ENCODE measurements at regions not wholly inside any gene's neighbourhood (a gene's known extent, or its start where the extent isn't known, plus 50 kb on each side); places are given as distances from the start of the nearest gene placed in this dataset.

- Histone ChIP-seq H3K27me3 (ENCODE audit: control insufficient read depth, insufficient read depth, low read length) (no peaks in the 10 kb centered on the region), H3K9ac (ENCODE audit: low read depth, low read length) (no peak overlapping the region), H3K9me3 (ENCODE audit: control insufficient read depth, insufficient read depth, low read length) (no peaks in the 10 kb centered on the region), H3K4me3 (ENCODE audit: low read depth, low read length) (no peak overlapping the region), H3K4me1 (ENCODE audit: control insufficient read depth, insufficient read depth, low read length) (no peaks in the 10 kb centered on the region), H3K36me3 (ENCODE audit: control insufficient read depth, insufficient read depth, low read length) (no peaks in the 10 kb centered on the region)
These were observed 527.0 kb upstream of the JARID2 start for GRCh38 chr6:14718861-14719260.

DNA sequence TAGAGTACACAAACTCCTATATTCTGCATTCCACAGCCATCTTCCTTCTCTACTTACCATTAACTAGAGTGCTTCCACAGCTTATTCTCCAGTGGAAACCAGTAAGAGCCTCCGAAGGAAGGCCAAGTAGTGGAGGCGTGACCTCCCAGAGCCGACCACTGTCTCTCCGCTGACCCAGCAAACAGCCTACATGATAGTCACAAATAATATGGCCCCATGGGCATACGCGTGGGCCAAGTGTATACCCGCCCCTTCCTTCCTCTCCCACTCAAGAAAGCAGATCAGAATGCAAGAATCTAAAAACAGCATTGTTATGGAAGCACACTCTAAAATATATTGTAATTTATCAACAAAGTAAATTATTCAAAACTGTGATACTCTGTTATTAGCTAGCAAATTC lies 526.6 kb upstream of the JARID2 start:
- Histone ChIP-seq H3K9me3 (ENCODE audit: control insufficient read depth, insufficient read depth, low read length) (no peaks in the 10 kb centered on the region), H3K4me3 (ENCODE audit: low read depth, low read length) (no peak overlapping the region), H3K9ac (ENCODE audit: low read depth, low read length) (no peak overlapping the region), H3K27me3 (ENCODE audit: control insufficient read depth, insufficient read depth, low read length) (no peaks in the 10 kb centered on the region), H3K36me3 (ENCODE audit: control insufficient read depth, insufficient read depth, low read length) (no peaks in the 10 kb centered on the region), H3K4me1 (ENCODE audit: control insufficient read depth, insufficient read depth, low read length) (no peaks in the 10 kb centered on the region)

DNA sequence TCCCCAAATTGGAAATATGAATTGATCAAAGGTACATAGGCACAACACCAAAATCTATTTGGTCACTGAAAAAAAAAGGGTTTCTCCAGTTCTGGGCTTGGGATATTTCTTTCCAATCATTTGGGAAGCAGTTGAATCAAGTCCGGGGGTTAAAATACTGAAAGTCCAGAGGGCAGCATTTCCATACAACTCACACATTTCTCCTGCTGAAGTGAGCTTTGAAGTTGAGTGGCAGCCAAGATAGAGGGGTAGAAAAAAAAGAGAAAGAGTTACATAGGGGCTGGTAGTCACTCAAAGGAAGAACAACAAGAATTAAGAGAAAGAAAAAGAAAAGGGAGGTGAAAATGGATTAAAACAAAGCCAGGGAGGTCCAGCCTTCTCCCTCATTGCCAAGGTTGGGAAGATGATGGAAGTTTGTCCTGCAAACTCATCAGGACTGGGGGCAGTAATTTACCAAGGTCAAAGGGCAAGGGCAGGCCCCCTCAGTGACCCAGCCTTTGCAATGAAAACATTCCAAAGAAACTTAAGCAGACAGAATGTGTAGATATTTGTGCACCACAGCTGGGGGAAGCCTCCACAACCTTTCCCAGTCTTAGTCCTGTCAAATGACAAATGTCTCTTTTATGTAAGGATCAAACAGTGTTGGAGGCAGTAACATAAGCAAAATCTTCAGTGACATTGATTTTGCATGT lies 525.3 kb upstream of the JARID2 start:
- H3K4me1 ChIP-seq (ENCODE audit: control insufficient read depth, insufficient read depth, low read length): no peaks in the 10 kb centered on the region
- no peak overlapping the region for H3K9ac ChIP-seq (ENCODE audit: low read depth, low read length)
- H3K9me3 ChIP-seq (ENCODE audit: control insufficient read depth, insufficient read depth, low read length): no peaks in the 10 kb centered on the region
- no peaks in the 10 kb centered on the region for H3K36me3 ChIP-seq (ENCODE audit: control insufficient read depth, insufficient read depth, low read length)
- no peaks in the 10 kb centered on the region for H3K27me3 ChIP-seq (ENCODE audit: control insufficient read depth, insufficient read depth, low read length)
- no peak overlapping the region for H3K4me3 ChIP-seq (ENCODE audit: low read depth, low read length)

DNA sequence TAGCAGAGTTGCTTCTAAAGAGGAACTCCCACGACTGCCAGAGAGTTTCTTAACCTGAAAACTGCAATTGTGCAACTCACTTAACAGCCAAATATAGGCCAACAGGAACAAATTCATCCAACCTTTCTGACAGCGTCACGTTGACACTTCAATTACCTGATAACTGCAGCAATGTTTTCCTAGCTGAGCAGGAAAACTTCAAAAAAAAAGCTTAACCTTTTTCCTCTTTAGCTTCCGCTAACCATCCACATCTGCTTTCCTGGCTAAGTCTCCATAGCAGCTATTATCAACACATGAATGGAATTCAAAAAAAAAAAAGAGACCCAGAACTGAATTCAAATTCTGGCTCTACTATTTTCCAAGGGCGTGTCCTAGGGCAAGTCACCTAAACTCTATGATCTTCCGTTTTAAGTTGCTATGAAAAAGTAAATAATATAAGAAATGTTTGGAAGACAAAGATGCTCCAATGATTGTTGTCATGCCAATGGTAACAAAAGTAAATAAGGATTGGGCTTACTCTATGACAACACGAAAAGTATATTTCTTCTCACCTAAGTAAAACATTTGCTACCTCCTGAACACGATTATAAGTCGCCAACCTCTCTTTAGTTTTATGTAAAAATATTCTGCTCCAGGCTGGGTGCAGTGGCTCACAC lies 524.6 kb upstream of the JARID2 start:
- Histone ChIP-seq H3K36me3 (ENCODE audit: control insufficient read depth, insufficient read depth, low read length) (no peaks in the 10 kb centered on the region), H3K9ac (ENCODE audit: low read depth, low read length) (no peak overlapping the region), H3K4me3 (ENCODE audit: low read depth, low read length) (no peak overlapping the region), H3K4me1 (ENCODE audit: control insufficient read depth, insufficient read depth, low read length) (no peaks in the 10 kb centered on the region), H3K9me3 (ENCODE audit: control insufficient read depth, insufficient read depth, low read length) (no peaks in the 10 kb centered on the region), H3K27me3 (ENCODE audit: control insufficient read depth, insufficient read depth, low read length) (no peaks in the 10 kb centered on the region)

DNA sequence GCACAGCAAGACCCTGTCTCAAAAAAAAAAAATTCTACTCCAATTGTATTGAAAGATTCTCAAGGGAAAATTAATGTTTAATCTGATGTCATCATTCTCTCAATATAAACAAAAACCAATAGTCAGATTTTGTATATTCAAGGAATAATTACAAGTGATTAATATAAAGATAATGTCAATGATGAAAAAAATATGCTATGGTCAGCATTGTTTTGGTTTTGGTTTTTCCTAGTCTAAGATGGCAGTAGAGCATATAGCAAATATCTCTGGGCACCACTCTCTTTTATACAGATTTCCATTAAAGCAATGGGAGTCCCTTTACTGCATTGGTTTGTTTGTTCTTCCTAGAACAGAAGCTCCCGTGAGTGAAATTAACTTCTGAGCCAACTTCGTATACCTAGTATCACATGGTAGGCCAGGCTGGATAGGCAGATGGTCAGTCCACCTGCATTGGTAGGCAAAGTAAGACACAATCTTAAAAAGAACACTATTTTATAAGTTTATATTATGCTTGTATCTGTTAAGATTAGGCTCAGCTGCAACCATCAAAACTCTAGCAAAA lies 523.8 kb upstream of the JARID2 start:
- Histone ChIP-seq H3K36me3 (ENCODE audit: control insufficient read depth, insufficient read depth, low read length) (no peaks in the 10 kb centered on the region), H3K9ac (ENCODE audit: low read depth, low read length) (no peak overlapping the region), H3K4me3 (ENCODE audit: low read depth, low read length) (no peak overlapping the region), H3K9me3 (ENCODE audit: control insufficient read depth, insufficient read depth, low read length) (no peaks in the 10 kb centered on the region), H3K27me3 (ENCODE audit: control insufficient read depth, insufficient read depth, low read length) (no peaks in the 10 kb centered on the region), H3K4me1 (ENCODE audit: control insufficient read depth, insufficient read depth, low read length) (no peaks in the 10 kb centered on the region)

GRCh38 chr6:14722704-14723103 lies 523.2 kb upstream of the JARID2 start:
- H3K9me3 ChIP-seq (ENCODE audit: control insufficient read depth, insufficient read depth, low read length): no peaks in the 10 kb centered on the region

DNA sequence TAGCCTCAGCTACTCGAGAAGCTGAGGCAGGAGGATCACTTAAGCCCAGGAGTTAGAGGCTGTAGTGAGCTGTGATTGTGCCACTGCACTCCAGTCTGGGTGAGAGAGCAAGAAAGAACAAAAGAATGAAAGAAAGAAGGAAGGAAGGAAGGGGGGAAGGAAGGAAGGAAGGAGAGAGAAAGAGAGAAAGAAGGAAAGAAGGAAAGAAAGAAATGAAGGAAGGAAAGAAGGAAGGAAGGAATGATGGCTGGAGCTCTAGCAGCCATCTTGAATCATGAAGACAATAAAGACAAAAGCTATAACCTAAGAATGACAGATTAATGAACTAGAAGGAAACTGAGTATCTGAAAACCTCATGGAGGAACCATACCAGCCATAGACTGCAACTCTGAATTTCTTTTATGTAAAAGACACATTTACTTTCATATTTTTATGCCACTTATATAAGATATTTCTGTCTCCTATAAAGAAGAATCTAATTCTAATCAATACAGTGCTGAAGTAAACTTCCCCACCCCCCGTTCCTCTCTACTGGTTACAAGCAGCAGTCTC lies 522.3 kb upstream of the JARID2 start:
- Histone ChIP-seq H3K4me1 (ENCODE audit: control insufficient read depth, insufficient read depth, low read length) (no peaks in the 10 kb centered on the region), H3K9me3 (ENCODE audit: control insufficient read depth, insufficient read depth, low read length) (no peaks in the 10 kb centered on the region), H3K9ac (ENCODE audit: low read depth, low read length) (no peak overlapping the region), H3K36me3 (ENCODE audit: control insufficient read depth, insufficient read depth, low read length) (no peaks in the 10 kb centered on the region), H3K4me3 (ENCODE audit: low read depth, low read length) (no peak overlapping the region), H3K27me3 (ENCODE audit: control insufficient read depth, insufficient read depth, low read length) (no peaks in the 10 kb centered on the region)

More at GRCh38 chr6:14722704-14723103, 523.2 kb upstream of the JARID2 start:
- Histone ChIP-seq H3K27me3 (ENCODE audit: control insufficient read depth, insufficient read depth, low read length) (no peaks in the 10 kb centered on the region), H3K4me1 (ENCODE audit: control insufficient read depth, insufficient read depth, low read length) (no peaks in the 10 kb centered on the region), H3K36me3 (ENCODE audit: control insufficient read depth, insufficient read depth, low read length) (no peaks in the 10 kb centered on the region), H3K9ac (ENCODE audit: low read depth, low read length) (no peak overlapping the region), H3K4me3 (ENCODE audit: low read depth, low read length) (no peak overlapping the region)

GRCh38 chr6:14724549-14724948 lies 521.3 kb upstream of the JARID2 start:
- Histone ChIP-seq H3K4me3 (ENCODE audit: low read depth, low read length) (no peak overlapping the region), H3K4me1 (ENCODE audit: control insufficient read depth, insufficient read depth, low read length) (peaks cover 4% of the 10 kb centered on the region), H3K36me3 (ENCODE audit: control insufficient read depth, insufficient read depth, low read length) (no peaks in the 10 kb centered on the region), H3K9me3 (ENCODE audit: control insufficient read depth, insufficient read depth, low read length) (no peaks in the 10 kb centered on the region), H3K27me3 (ENCODE audit: control insufficient read depth, insufficient read depth, low read length) (no peaks in the 10 kb centered on the region), H3K9ac (ENCODE audit: low read depth, low read length) (no peak overlapping the region)

DNA sequence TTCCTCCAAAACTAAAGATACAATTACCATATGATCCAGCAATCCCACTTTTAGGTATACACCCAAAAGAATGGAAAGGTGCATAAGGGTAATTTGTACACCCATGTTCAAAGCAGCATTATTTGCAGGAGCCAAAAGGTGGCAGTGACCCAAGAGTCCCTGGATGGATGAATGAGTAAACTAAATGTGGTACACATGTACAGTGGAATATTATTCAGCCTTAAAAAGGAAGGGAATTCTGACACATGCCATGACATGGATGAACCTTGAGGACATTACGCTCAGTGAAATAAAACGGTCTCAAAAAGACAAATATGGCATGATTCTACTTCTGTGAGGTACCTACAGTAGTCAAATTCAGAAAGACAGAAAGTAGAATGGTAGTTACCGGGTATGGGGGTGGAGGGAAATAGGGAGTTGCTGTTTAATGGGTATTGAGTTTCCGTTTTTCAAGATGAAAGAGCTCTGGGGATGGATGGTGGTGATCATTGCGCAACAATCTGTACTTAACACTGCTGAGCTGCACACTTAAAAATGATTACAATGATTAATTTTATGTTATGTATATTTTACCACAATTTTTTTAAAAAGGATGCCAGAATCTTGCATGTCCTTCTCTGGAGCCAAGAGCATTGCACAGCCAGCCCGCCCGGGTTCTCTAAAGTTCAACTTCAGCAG lies 518.9 kb upstream of the JARID2 start:
- Histone ChIP-seq H3K4me3 (ENCODE audit: low read depth, low read length) (no peak overlapping the region), H3K4me1 (ENCODE audit: control insufficient read depth, insufficient read depth, low read length) (peaks cover 7% of the 10 kb centered on the region), H3K36me3 (ENCODE audit: control insufficient read depth, insufficient read depth, low read length) (no peaks in the 10 kb centered on the region), H3K9ac (ENCODE audit: low read depth, low read length) (no peak overlapping the region), H3K9me3 (ENCODE audit: control insufficient read depth, insufficient read depth, low read length) (no peaks in the 10 kb centered on the region), H3K27me3 (ENCODE audit: control insufficient read depth, insufficient read depth, low read length) (no peaks in the 10 kb centered on the region)

DNA sequence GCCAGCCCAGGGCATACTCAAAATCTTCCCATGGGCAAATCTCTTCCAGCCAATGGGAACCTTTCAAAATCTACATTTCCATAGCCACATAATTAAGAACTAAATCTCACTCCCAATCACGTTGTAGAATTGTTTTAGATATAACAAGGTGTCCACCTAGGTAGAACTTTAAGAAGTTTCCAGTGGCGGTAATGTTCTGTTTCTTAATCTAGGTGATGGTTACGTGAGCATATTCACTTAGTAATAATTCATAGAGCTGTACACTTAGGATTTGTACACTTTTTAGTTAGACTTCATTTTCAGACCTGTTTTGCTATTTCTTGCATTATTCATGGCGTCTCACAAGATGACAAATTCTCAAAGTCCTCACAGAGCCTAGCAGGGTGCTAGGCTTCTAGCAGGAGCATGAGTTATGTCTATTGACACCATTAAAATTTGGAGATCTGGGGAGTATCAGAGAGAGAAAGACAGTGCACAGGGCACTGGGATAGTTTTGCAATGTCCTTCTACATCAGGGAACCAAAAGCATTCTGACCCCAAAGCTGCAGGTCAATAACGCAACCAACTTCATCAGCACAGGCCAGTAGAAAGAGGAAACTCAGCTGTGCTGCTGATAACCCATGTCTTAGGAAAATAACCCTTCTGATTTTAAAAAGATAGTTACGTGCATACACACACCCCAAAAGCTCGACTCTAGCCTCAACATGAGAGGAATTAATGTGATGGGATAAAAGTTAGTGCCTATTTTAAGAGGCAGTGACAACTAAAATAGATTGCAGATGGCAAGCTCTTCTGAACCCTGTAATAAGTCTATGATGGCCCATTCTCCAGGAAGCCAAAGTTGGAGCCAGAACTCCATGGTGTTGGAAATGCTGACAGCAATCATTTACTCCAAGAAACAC lies 518.1 kb upstream of the JARID2 start:
- no peaks in the 10 kb centered on the region for H3K9me3 ChIP-seq (ENCODE audit: control insufficient read depth, insufficient read depth, low read length)
- H3K27me3 ChIP-seq (ENCODE audit: control insufficient read depth, insufficient read depth, low read length): no peaks in the 10 kb centered on the region
- peaks cover 8% of the 10 kb centered on the region for H3K4me1 ChIP-seq (ENCODE audit: control insufficient read depth, insufficient read depth, low read length)
- H3K9ac ChIP-seq (ENCODE audit: low read depth, low read length): no peak overlapping the region
- H3K4me3 ChIP-seq (ENCODE audit: low read depth, low read length): no peak overlapping the region
- no peaks in the 10 kb centered on the region for H3K36me3 ChIP-seq (ENCODE audit: control insufficient read depth, insufficient read depth, low read length)
